Psoas muscle (tissue), 7 donors: ENCODE measurements at regions not wholly inside any gene's neighbourhood (a gene's known extent, or its start where the extent isn't known, plus 50 kb on each side); places are given as distances from the start of the nearest gene placed in this dataset.
"Not testable (repeated sequence)": the region's sequence is repeated elsewhere in the genome, so short reads cannot be mapped to it uniquely, and the experiment has no call there.

ENCODE experiments used
- ATAC-seq, 4 donors: fragments of 200-7000 bp; cut with Tn5 transposase; one replicate each; pipeline ENCODE4 v1.9.1; 2020; ENCODE audit warnings: moderate library complexity in 3 of 4, mild to moderate bottlenecking in 2 of 4
- DNase-seq, 2 donors: peaks; one replicate each; pipeline ENCODE4 v3.0.0-alpha.2; 2020
- H3K27ac ChIP-seq: fragments of 200-600 bp; one replicate; pipeline ENCODE4 v1.8.0; 2022
- H3K27me3 ChIP-seq, 3 donors: fragments of 200-600 bp in 1 of 3; one replicate each; pipeline versions ENCODE4 v1.6.1 to v1.8.0; 2013 to 2022; ENCODE audit warnings: low read length in 2 of 3, mild to moderate bottlenecking in 2 of 3, moderate library complexity in 1 of 3; ENCODE audit not compliant: insufficient read depth in 3 of 3
- H3K36me3 ChIP-seq, 2 donors: fragments of 200-600 bp in 1 of 2; one replicate each; pipeline versions ENCODE4 v1.6.1 to v1.8.0; 2013 to 2022; ENCODE audit warnings: low read depth in 1 of 2, mild to moderate bottlenecking in 1 of 2, moderate library complexity in 1 of 2; ENCODE audit not compliant: insufficient read depth in 1 of 2
- H3K4me1 ChIP-seq: fragments of 200-600 bp; one replicate; pipeline ENCODE4 v1.8.0; 2022
- H3K4me3 ChIP-seq: fragments of 200-600 bp; one replicate; pipeline ENCODE4 v1.8.0; 2022; ENCODE audit warnings: mild to moderate bottlenecking
- H3K9me3 ChIP-seq: fragments of 200-600 bp; one replicate; pipeline ENCODE4 v1.8.0; 2022
- CTCF ChIP-seq: fragments of 200-600 bp; IDR thresholded peaks from one replicate; pipeline ENCODE4 v1.8.0; 2022; ENCODE audit warnings: antibody characterized with exemption
- WGBS, 3 donors: extraction: QIAGEN DNeasy Blood & Tissue Kit; methylation state at CpG; one replicate each; pipeline versions ENCODE4 v1.1.6 to v1.1.7; 2013; 5-methylcytosine and 5-hydroxymethylcytosine counted together
- intact Hi-C, 2 donors: fragments of 100-400 bp; cut with DNase I; formaldehyde crosslinking; loops; one replicate each; pipeline versions ENCODE4 v1.11.0 to v1.14.2; 2022
- donor health status: healthy with polysubstance abuse.
- donor health status: DM: no; HTN: no; CAD: no; lungs with moderate emphysema.
- donor health status: Bipolar disorder and iron deficiency.
- donor health status: healthy.
- donor health status: DM: yes; HTN: yes; CAD: no.
- donor health status: DM: no; HTN: no; CAD: no.
- donor health status: DM: yes; HTN: yes; CAD: no.

- no peaks in the 10 kb centered on the region for H3K9me3 ChIP-seq
- intact Hi-C loops: no loop called here
- no peak for TF ChIP-seq CTCF
- no peaks in the 10 kb centered on the region for H3K4me1 ChIP-seq
- H3K27ac ChIP-seq: no peak overlapping the region
- H3K36me3 ChIP-seq: no peaks in the 10 kb centered on the region
- peaks cover 0 to 20% (median 1%) of the 10 kb centered on the region in 3 donors for H3K27me3 ChIP-seq
- ATAC-seq (no peak), DNase-seq (no peak)
- no peak overlapping the region for H3K4me3 ChIP-seq
- WGBS, 3 donors: 36 to 60% (median 49%) methylated on average over 1 of the region's 1 CpG
These were observed 59.3 kb upstream of the APCDD1L start for GRCh38 chr20:58574469-58574868.

DNA sequence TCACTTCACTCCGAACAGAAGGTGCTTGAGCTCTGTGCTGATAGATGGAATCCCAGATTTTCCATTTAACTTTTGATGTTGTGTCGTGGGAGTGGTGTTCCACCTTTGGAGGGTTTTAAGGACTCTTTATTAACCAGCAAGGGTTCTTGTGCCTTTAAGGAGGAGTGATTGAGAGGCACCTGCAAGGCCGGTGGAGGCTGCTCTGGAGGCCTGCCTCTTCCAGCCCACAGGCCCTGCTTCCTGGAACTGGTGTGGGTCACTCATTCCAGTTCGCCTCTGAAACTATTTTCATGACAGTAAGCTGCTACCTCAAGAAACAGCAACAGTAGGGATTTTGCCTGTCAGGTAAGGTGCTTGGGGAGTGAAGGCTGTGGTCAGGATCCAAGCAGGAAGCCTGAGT, 58.8 kb upstream of the APCDD1L start:
- Histone ChIP-seq H3K36me3 (no peaks in the 10 kb centered on the region), H3K4me1 (no peaks in the 10 kb centered on the region), H3K4me3 (no peak overlapping the region), H3K27me3 (peaks cover 0 to 20% (median 1%) of the 10 kb centered on the region in 3 donors), H3K9me3 (no peaks in the 10 kb centered on the region), H3K27ac (no peak overlapping the region)
- ATAC-seq (no peak), DNase-seq (no peak)
- intact Hi-C loops: no loop called here
- 89 to 96% (median 94%) methylated on average over 4 of the region's 4 CpGs for WGBS, 3 donors
- TF ChIP-seq CTCF: no peak

DNA sequence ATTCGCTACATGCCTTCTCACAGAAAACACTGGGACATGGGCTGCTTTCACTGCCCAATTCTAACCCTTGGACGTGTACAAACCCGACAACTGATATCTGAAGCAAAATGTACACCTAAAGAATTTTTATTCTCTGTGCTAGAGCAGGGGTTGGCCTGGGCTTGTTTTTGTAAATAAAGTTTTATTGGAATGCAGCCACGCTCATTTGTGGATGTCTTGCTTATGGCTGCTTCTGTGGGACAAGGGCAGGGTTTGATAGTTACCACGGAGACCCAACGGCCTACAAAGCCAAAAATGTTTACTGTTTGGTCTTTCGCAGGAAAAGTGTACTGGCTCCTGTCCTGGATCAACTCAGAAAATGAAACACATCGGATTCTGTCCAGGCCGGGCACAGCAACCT, 58.1 kb upstream of the APCDD1L start:
- Histone ChIP-seq H3K27me3 (peaks cover 0 to 26% (median 6%) of the 10 kb centered on the region in 3 donors), H3K4me1 (no peaks in the 10 kb centered on the region), H3K4me3 (no peak overlapping the region), H3K27ac (no peak overlapping the region), H3K36me3 (no peaks in the 10 kb centered on the region), H3K9me3 (no peaks in the 10 kb centered on the region)
- intact Hi-C loops: no loop called here
- no peak for TF ChIP-seq CTCF
- no peak for DNase-seq
- whole genome bisulfite sequencing, 3 donors: 89 to 90% (median 90%) methylated on average over 9 of the region's 9 CpGs
- no peak for ATAC-seq

DNA sequence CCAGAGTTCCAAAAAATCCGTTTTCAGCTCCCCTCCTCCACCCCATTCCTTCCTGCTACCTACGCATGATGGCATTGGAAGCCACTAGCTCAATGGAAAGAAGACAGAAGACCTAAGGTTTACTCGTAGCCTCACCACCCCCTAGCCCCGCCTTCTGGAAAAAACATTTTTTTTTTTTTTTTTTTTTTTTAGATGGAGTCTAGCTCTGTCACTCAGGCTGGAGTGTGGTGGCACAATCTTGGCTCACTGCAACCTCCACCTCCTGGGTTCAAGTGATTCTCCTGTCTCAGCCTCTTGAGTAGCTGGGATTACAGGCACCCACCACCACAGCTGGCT, 57.2 kb upstream of the APCDD1L start:
- H3K9me3 ChIP-seq, intact Hi-C loops, DNase-seq, H3K27ac ChIP-seq, H3K4me3 ChIP-seq, H3K36me3 ChIP-seq, ATAC-seq, H3K4me1 ChIP-seq: not testable (repeated sequence)
- 88 to 90% (median 90%) methylated on average over 4 of the region's 4 CpGs for WGBS, 3 donors
- peaks cover 0 to 26% (median 6%) of the 10 kb centered on the region in 3 donors for H3K27me3 ChIP-seq

DNA sequence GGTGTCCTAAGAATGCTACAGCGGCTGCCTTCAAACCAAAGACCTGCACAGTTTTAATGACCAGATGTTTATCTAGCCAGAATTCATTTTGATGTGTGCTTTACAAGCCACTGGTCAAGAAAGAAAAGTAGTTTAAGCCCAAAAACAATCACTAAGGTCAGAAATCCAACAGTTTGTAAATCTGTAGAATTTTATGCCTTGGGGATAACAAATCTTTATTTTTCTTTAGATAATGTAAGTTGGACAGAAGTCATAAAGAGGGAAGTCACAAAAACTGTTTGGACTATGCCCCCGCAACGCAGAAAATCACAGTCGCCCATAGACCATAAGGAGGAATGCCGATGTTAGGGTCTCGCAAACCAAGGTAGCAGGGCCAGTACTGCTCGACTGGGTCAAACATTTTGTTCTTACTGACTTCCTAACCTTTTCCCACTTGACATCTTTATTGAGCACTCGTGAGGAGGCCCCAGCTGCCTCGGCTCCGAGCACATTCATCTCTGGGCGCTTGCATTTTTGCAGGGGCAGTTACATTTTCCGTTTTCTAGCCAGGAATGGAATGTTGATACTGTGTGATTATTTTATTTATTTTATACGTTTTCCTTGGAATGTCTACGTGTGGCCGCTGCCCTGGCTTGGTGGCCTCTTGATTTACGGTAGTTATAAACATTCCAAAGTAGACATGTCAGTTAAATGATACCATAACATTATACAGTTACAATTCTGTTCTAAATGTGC, 56.7 kb upstream of the APCDD1L start:
- ATAC-seq: no peak
- intact Hi-C loops: no loop called here
- no peak overlapping the region for H3K27ac ChIP-seq

More for the DNA sequence above, 56.7 kb upstream of the APCDD1L start:
- Histone ChIP-seq H3K36me3 (no peaks in the 10 kb centered on the region), H3K27me3 (peaks cover 0 to 21% (median 6%) of the 10 kb centered on the region in 3 donors), H3K9me3 (no peaks in the 10 kb centered on the region), H3K4me1 (no peaks in the 10 kb centered on the region), H3K4me3 (no peak overlapping the region)
- DNase-seq: peak in 1 of 2 donors; percentile 8
- TF ChIP-seq CTCF: no peak
- WGBS, 3 donors: 85 to 87% (median 85%) methylated on average over 16 of the region's 16 CpGs
